Liver (tissue), 3 donors: ENCODE measurements at regions not wholly inside any gene's neighbourhood (a gene's known extent, or its start where the extent isn't known, plus 50 kb on each side); places are given as distances from the start of the nearest gene placed in this dataset.

ENCODE experiments used
- EGR1 ChIP-seq, 2 donors: IDR thresholded peaks; 2 replicates each; pipeline ENCODE4 v1.6.1; 2016 to 2018; ENCODE audit warnings: antibody characterized with exemption in 2 of 2, low read depth in 2 of 2
- FOXA1 ChIP-seq: IDR thresholded peaks from 2 replicates; pipeline ENCODE4 v1.6.1; 2016; ENCODE audit warnings: antibody characterized with exemption
- GABPA ChIP-seq, 2 donors: IDR thresholded peaks in 1 of 2; conservative IDR thresholded peaks in 1 of 2; 2 replicates each; pipeline ENCODE4 v1.6.1; 2016; ENCODE audit warnings: antibody characterized with exemption in 2 of 2, mild to moderate bottlenecking in 1 of 2, moderate library complexity in 1 of 2
- HNF4G ChIP-seq: IDR thresholded peaks from 2 replicates; pipeline ENCODE4 v1.6.1; 2016; ENCODE audit warnings: antibody characterized with exemption
- JUND ChIP-seq, 2 donors: IDR thresholded peaks; 2 replicates each; pipeline ENCODE4 v1.6.1; 2016; ENCODE audit warnings: antibody characterized with exemption in 2 of 2
- RAD21 ChIP-seq, 2 donors: IDR thresholded peaks; 2 replicates each; pipeline ENCODE4 v1.6.1; 2016; ENCODE audit warnings: antibody characterized with exemption in 2 of 2, mild to moderate bottlenecking in 2 of 2
- SP1 ChIP-seq: IDR thresholded peaks from 2 replicates; pipeline ENCODE4 v1.6.1; 2018; ENCODE audit warnings: antibody characterized with exemption, mild to moderate bottlenecking
- TAF1 ChIP-seq: conservative IDR thresholded peaks from 2 replicates; pipeline ENCODE4 v1.6.1; 2016; ENCODE audit warnings: antibody characterized with exemption, mild to moderate bottlenecking
- YY1 ChIP-seq: IDR thresholded peaks from 2 replicates; pipeline ENCODE4 v1.6.1; 2016; ENCODE audit warnings: antibody characterized with exemption, mild to moderate bottlenecking
- TF ChIP-seq, protein P1 (sequence below): fragments of 150-350 bp; IDR thresholded peaks from 2 replicates; pipeline ENCODE4 v1.5.1; 2017; ENCODE audit warnings: improper control_type of control experiment, low read depth, low read length; ENCODE audit not compliant: missing input control
- TF ChIP-seq, protein P2 (sequence below): IDR thresholded peaks from 2 replicates; pipeline ENCODE4 v1.6.1; 2016; ENCODE audit warnings: antibody characterized with exemption, mild to moderate bottlenecking
- donor health status: healthy.
- donor health status: healthy.

DNA sequence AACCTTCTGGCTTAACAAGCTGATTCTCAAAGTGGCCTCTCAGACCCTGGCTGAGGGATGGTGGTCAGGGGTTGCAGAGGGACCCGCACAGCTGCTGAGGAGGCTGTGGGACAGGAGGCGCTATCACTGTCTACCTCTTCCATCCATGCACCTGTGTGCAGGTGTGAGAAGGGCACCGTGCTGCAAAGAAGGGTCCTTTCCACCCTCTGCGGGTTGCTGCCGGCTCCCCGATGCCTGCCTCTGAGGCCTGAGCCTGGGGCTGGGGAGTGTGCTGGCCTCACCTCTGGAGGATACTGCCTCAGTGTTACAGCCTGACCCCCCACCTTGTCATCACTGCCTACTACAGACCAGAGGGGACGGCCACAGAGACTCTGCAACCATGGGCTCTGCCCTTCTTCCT is 66.1 kb upstream of the B3GAT1 start:
- TF ChIP-seq, protein P1, sequence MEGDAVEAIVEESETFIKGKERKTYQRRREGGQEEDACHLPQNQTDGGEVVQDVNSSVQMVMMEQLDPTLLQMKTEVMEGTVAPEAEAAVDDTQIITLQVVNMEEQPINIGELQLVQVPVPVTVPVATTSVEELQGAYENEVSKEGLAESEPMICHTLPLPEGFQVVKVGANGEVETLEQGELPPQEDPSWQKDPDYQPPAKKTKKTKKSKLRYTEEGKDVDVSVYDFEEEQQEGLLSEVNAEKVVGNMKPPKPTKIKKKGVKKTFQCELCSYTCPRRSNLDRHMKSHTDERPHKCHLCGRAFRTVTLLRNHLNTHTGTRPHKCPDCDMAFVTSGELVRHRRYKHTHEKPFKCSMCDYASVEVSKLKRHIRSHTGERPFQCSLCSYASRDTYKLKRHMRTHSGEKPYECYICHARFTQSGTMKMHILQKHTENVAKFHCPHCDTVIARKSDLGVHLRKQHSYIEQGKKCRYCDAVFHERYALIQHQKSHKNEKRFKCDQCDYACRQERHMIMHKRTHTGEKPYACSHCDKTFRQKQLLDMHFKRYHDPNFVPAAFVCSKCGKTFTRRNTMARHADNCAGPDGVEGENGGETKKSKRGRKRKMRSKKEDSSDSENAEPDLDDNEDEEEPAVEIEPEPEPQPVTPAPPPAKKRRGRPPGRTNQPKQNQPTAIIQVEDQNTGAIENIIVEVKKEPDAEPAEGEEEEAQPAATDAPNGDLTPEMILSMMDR: no peak
- no peak for TF ChIP-seq RAD21 (IDR thresholded peaks at IDR 0.05)
- TF ChIP-seq EGR1 (IDR thresholded peaks at IDR 0.05; ENCODE audit: low read depth in 2 of 2): no peak
- TF ChIP-seq FOXA1: no peak
- TF ChIP-seq GABPA (IDR thresholded peaks at IDR 0.05 in 1 of 2, conservative IDR thresholded peaks at IDR 0.05 in 1 of 2): no peak
- no peak for TF ChIP-seq TAF1
- no peak for TF ChIP-seq YY1
- TF ChIP-seq SP1: no peak
- TF ChIP-seq HNF4G: no peak
- TF ChIP-seq, protein P2, sequence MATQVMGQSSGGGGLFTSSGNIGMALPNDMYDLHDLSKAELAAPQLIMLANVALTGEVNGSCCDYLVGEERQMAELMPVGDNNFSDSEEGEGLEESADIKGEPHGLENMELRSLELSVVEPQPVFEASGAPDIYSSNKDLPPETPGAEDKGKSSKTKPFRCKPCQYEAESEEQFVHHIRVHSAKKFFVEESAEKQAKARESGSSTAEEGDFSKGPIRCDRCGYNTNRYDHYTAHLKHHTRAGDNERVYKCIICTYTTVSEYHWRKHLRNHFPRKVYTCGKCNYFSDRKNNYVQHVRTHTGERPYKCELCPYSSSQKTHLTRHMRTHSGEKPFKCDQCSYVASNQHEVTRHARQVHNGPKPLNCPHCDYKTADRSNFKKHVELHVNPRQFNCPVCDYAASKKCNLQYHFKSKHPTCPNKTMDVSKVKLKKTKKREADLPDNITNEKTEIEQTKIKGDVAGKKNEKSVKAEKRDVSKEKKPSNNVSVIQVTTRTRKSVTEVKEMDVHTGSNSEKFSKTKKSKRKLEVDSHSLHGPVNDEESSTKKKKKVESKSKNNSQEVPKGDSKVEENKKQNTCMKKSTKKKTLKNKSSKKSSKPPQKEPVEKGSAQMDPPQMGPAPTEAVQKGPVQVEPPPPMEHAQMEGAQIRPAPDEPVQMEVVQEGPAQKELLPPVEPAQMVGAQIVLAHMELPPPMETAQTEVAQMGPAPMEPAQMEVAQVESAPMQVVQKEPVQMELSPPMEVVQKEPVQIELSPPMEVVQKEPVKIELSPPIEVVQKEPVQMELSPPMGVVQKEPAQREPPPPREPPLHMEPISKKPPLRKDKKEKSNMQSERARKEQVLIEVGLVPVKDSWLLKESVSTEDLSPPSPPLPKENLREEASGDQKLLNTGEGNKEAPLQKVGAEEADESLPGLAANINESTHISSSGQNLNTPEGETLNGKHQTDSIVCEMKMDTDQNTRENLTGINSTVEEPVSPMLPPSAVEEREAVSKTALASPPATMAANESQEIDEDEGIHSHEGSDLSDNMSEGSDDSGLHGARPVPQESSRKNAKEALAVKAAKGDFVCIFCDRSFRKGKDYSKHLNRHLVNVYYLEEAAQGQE: no peak
- no peak for TF ChIP-seq JUND (IDR thresholded peaks at IDR 0.05)
